ENCODE measurements at regions not wholly inside any gene's neighbourhood (a gene's known extent, or its start where the extent isn't known, plus 50 kb on each side); places are given as distances from the start of the nearest gene placed in this dataset.

DNA sequence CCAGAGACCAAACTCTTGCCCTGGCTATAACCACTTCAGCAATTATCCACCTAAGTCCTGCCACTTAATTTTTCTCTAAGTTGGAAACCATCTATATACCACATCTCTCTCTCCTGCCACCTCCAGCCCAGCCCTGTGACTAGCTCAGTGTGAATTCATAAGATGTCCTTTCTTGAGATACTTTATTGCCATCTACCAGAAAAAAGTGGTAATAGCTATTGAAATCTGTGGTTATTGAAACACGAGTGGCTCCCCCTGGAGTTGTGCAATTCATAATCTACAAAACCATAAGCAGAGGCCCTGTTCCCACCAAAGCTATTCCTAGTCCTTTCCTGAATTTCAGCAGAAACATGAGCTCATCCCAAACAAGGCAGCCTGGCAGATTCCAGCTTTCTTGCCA lies 324.0 kb downstream of the TXNL1 start:
- TF ChIP-seq, protein P1, sequence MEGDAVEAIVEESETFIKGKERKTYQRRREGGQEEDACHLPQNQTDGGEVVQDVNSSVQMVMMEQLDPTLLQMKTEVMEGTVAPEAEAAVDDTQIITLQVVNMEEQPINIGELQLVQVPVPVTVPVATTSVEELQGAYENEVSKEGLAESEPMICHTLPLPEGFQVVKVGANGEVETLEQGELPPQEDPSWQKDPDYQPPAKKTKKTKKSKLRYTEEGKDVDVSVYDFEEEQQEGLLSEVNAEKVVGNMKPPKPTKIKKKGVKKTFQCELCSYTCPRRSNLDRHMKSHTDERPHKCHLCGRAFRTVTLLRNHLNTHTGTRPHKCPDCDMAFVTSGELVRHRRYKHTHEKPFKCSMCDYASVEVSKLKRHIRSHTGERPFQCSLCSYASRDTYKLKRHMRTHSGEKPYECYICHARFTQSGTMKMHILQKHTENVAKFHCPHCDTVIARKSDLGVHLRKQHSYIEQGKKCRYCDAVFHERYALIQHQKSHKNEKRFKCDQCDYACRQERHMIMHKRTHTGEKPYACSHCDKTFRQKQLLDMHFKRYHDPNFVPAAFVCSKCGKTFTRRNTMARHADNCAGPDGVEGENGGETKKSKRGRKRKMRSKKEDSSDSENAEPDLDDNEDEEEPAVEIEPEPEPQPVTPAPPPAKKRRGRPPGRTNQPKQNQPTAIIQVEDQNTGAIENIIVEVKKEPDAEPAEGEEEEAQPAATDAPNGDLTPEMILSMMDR (IDR thresholded peaks at IDR 0.05) = no peak
- no peak for TF ChIP-seq POLR2A (IDR thresholded peaks at IDR 0.05)
